H4 (cell line): ENCODE measurements at regions not wholly inside any gene's neighbourhood (a gene's known extent, or its start where the extent isn't known, plus 50 kb on each side); places are given as distances from the start of the nearest gene placed in this dataset.

ENCODE experiments used
- DNase-seq: peaks from one replicate; pipeline ENCODE4 v3.0.0-alpha.2; 2015; ENCODE audit warnings: low spot score

DNA sequence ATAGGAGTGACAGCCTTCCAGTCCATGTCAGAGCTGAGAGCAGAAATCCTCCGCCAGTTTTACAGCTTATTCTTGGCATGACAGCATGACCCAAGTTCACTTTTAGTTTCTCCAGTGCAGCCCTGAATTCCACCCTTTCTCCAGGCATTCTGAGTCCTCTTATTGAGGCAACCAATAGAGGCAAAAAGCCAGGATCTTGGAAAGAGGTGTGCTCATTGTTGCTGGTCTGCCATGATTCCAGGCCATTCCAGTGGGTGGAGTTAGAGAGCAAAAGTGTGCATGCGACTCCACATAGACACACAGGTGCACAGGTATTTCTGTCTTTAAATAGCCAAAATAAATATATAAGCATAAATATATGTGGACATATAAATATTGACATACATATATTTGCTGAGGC is 224.7 kb upstream of the ADARB2 start:
- DNase-seq: no peak

GRCh38 chr10:1960982-1961381 is 223.7 kb upstream of the ADARB2 start:
- no peak for DNase-seq

DNA sequence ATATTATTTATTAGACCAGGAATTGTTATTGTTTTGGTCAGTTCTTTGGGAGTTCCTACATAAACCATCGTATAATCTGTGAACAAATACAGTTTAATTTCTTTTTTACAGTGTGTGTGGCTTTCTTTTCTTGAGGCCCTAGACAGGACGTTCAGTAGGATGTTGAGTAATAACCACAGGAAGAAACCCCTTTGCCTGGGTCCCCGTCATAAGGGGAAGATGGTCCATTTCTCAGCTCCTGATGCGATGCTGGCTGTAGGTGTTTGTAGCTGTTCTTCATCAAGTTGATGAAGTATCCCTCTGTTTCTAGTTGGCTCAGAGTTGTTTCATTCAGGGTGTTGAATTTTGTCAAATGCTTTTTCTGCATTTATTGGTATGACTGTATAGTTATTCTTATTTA is 219.7 kb upstream of the ADARB2 start:
- DNase-seq: no peak

- no peak for DNase-seq
These were observed 217.0 kb upstream of the ADARB2 start for GRCh38 chr10:1954300-1954699.

- DNase-seq: no peak
These were observed 215.1 kb upstream of the ADARB2 start for GRCh38 chr10:1952126-1953095.

GRCh38 chr10:1950803-1951495 is 213.6 kb upstream of the ADARB2 start:
- DNase-seq: no peak

DNA sequence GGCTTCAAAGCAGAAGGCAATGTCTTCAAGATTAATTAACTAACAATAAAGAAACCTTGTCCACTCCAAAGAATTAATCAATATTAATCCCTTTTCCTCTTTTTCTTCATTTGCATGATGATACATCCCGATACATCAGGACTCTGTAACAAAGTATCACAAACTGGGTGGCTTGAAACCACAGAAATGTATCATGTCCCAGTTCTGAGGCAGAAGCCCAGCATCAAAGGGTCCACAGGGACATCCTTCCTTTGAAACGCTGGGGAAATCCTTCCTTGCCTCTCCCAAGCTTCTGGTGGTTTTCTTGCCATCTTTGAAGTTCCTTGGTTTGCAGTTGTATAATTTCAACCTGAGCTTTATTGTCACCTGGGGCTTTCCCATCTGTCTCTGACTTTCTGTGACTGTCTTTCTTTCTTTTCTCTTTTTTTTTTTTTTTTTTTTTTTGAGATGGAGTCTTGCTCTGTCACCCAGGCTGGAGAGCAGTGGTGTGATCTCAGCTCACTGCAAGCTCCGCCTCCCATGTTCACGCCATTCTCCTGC is 210.2 kb upstream of the ADARB2 start:
- no peak for DNase-seq

DNA sequence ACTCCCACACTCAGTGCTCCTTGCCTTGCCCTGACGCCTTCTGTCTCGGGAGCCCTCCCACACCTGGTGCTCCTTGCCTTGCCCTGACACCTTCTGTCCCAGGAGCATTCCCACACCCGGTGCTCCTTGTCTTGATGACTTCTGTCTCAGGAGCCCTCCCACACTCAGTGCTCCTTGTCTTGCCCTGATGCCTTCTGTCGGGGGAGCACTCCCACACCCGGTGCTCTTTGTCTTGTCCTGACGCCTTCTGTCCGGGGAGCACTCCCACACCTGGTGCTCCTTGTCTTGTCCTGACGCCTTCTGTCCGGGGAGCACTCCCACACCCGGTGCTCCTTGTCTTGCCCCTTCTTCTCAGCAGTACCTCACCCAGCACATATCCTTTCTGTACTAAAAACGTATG is 207.2 kb upstream of the ADARB2 start:
- no peak for DNase-seq

DNA sequence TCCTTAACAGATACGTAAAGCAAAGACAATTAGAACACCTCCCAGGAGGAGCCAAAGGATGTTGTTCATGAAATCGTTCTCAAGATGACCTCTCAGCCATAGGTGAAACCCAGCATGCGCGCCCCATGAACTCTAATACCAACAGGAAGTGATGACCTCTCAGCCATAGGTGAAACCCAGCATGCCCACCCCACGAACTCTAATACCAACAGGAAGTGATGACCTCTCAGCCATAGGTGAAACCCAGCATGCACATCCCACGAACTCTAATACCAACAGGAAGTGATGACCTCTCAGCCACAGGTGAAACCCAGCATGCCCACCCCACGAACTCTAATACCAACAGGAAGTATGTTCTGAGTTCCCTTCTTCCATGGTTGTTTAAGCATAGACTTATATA is 205.2 kb upstream of the ADARB2 start:
- DNase-seq: no peak

DNA sequence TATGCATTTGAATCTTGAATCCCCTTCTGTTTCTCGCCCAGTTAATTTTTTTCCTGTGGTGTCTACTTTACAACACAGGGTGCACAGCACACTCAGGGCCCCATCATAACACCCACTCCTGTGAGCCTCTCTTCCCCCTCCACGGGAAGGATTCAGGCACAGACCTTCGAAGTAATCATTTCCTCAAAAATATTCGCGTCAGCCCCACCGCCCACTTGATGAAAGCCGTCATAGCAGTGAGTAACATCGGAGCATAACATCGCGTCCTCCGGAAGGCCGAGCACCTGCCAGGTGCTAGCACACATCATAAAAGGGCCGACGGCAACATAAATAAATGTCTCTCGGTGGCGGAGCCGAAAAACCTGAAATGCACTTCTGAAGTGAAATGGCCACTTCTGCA is 201.7 kb upstream of the ADARB2 start:
- DNase-seq: no peak

DNA sequence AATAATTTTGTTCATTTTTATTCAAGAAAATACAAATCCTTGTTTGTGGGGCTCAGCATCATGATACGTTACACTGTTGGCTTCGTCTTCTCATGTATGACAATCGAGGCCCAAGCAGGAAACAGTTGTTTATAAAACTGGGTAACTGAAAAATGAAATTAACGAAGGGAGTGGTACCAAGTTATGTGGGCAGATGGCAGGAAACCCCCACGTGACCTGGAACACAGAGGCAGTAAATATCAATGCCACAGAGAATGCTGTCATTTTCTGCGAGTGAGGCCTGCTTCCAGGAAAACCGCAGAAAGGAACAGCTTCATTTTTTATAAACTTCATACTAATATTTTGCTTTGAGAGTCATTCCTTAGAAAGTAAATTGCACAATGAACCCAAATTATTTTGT is 201.0 kb upstream of the ADARB2 start:
- peak; percentile 21 for DNase-seq

GRCh38 chr10:1935912-1936311 is 198.6 kb upstream of the ADARB2 start:
- DNase-seq: no peak

- peak; percentile 13 for DNase-seq
These were observed 195.9 kb upstream of the ADARB2 start for GRCh38 chr10:1933215-1933614.

DNA sequence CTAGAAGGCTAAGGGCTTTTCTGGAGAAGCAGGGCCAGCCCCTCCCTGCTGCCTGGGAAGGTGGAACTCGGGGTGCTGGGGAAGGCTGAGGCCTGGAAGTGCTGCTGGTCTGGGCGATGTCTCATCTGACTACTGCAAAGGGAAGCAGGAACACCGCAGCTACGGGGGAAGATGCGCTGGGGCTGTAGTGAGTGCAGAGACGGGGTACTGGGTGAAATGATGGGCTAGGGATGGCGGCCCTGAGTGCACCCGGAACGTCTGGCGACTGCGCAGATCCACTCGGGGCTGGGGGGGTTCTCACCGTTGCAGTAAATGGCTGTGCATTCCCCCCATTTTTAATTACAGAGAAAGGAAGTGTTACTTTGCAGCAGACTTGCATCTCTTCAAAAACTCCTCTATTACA is 195.4 kb upstream of the ADARB2 start:
- DNase-seq: no peak

- no peak for DNase-seq
These were observed 191.3 kb upstream of the ADARB2 start for GRCh38 chr10:1928606-1929005.

DNA sequence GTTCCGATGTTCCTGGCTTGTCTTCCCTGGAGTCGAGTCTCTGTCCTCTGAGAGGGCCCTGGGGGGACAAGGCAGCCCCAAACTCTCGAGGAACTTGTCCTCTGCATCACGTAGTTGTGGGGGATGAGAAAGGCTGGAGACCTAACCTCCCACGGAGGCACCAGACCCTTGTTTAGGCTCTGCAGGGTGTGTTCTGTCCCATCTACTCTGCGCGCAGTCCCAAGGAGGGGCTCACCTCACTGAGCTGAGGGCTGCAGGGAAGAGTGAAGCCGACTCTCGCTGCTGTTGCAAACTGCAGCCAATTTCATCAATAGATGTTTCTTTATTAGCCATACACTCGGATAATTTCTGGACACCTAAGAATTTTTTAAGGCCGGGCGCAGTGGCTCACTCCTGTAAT is 186.7 kb upstream of the ADARB2 start:
- DNase-seq: no peak

DNA sequence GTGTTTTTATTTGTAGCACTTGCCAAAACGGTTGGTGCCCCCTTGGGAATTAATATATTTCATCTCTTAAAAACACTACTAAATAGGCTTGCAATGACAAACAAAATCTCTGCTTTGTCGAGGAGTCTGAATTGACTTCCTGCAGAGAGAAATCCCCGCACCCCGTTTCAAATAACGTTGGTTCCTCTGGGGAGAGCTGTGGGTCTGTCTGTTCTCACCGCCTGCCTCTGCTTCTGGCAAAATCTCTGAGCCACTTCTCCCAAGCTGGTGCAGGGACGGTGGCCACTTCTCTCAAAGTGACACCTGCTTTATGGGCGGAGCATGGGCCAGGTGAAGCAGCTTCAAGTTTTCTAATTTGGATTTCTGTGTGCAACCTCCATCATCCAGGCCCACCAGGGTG is 186.3 kb upstream of the ADARB2 start:
- no peak for DNase-seq

DNA sequence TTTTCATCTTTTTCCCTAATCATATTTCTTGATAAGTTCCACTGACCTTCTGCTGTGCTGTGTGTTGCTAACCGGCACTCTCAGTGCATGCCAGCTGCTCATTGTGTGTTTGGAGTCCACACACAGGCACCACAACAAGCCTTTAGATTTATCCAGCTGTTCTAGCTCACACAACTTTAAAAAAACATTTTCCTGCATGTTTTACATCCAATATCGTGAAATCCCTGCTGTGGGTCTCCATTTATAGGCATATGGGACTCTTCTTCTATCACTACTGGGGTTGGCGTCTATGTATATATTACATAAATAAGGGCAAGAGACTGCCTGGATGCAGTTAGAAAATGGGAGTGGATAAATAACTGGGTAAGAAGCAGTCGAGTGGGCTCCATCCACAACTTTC is 183.6 kb upstream of the ADARB2 start:
- DNase-seq: no peak

GRCh38 chr10:1920127-1920526 is 182.8 kb upstream of the ADARB2 start:
- DNase-seq: no peak

DNA sequence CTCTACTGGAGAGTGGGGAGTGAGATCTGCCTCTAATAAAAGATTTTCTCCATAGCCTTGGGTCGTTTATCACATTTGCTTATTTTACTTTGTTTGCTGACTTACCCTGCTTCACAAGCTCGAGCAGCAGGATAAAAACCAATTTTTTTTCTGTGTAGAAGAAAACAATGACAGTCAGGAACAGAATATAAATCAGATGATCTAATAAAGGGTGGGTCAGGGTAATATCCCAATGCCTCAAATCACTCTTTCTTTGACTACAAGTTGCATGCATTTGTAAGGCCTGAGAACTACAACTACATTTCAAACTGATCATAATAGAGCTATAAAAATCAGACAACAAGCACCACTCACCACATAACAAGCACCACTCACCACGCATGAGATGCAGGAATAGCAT is 174.4 kb upstream of the ADARB2 start:
- no peak for DNase-seq

- no peak for DNase-seq
These were observed 166.7 kb upstream of the ADARB2 start for GRCh38 chr10:1903982-1904381.

GRCh38 chr10:1896153-1896552 is 158.8 kb upstream of the ADARB2 start:
- DNase-seq: no peak

DNA sequence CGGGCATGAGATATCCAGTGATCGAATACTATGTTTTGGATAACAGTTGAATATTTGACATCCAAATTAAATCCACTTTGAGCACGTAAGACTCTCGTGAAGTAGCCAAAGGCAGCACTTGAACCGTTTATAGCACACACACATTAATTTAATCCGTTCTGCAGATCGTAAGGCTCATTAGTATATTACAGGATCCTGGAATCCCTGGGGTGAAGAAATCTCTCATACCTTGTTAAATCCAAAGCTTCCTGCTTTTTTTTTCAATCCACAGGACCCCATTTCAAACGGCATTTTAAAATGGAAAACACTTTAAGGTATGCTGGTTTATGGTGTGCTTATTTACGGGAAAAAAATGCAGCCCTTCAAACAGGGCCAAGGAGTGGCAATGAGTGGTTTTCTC is 158.4 kb upstream of the ADARB2 start:
- DNase-seq: no peak
